ENCODE measurements at regions not wholly inside any gene's neighbourhood (a gene's known extent, or its start where the extent isn't known, plus 50 kb on each side); places are given as distances from the start of the nearest gene placed in this dataset.
"Not testable (repeated sequence)": the region's sequence is repeated elsewhere in the genome, so short reads cannot be mapped to it uniquely, and the experiment has no call there.

DNA sequence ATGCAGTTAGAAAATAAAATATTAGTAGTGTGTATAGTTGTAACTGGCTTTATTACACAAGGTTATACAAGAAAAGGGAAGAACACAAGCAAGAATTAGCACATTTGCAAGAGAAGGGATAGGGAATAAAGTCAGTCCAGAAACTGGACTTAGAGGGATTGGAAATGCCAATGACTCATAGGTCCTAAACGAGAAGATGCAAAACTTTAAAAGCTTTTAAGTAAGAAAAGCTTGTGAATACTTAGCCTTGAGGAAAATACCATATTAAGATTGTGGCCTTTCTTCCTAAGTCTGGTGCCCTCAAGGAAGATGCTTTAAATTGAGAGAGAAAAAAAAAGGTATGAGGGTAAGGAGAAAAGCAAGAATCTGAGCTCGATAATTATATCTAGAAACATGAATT lies 102.3 kb upstream of the MCHR2 start:
- no peak for DNase-seq (ENCODE audit: low read depth)

GRCh38 chr6:100093405-100093804 lies 99.4 kb upstream of the MCHR2 start:
- no peak for DNase-seq (ENCODE audit: low read depth)

DNA sequence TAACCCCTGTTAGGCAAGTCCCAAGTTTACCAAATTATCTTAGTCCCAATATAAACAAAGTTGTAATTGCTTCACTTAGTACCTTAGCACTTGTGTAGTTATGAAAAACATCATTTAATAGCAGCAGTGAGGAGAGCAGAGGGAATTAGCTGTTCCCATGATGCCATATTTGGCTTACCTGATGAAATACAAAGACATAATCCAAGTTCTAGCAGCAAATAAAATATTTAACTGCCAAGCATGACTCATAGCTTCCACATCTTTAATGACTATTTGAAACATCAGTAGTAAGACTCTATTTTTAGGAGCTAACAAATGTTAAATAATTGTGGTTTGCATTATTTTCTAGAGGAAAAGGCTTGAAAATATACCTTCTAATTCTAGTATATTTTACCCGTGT lies 94.0 kb upstream of the MCHR2 start:
- no peak for DNase-seq (ENCODE audit: low read depth)

GRCh38 chr6:100084991-100085364 lies 91.0 kb upstream of the MCHR2 start:
- no peak for DNase-seq (ENCODE audit: low read depth)

- no peak for DNase-seq (ENCODE audit: low read depth)
Measured at GRCh38 chr6:100084316-100084990, 90.4 kb upstream of the MCHR2 start.

GRCh38 chr6:100078509-100078908 lies 84.5 kb upstream of the MCHR2 start:
- DNase-seq (ENCODE audit: low read depth): no peak

DNA sequence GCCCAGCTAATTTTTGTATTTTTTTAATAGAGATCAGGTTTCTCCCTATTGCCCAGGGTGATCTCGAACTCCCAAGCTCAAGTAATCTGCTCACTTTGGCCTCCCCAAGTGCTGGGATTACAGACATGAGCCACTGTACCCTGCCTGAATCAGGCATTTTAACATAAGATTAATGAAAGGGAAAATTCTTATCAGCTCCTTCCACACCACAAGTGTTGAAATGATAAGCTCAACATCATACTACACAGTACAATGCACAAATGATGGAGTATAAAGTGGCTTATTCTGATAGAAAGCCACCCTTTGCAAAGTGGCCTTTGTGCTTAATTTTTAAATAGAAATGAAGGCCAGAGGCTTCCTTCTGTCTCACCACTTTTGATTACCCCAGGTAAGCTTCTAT lies 71.3 kb upstream of the MCHR2 start:
- no peak for DNase-seq (ENCODE audit: low read depth)

GRCh38 chr6:100062621-100063020 lies 68.6 kb upstream of the MCHR2 start:
- no peak for DNase-seq (ENCODE audit: low read depth)

GRCh38 chr6:100057941-100058340 lies 63.9 kb upstream of the MCHR2 start:
- no peak for DNase-seq (ENCODE audit: low read depth)

DNA sequence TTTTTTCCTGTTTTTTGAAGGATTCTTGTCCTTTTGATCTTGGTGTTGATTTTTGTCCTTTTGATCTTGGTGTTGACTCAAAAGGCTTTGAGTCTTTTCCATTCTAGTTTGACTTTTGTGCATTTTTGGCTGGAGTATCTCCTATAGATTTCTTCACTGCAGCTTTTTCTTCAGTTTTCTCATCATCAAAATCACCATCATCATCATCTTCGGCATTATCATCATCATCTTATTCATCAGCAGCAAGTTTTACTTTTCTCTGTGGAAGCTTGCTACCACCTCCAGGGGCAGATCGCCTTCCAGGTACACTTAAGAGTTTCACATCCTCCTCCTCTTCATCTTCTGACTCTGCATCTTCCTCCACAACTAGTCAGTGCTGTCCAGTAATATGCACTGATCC lies 56.5 kb upstream of the MCHR2 start:
- DNase-seq (ENCODE audit: low read depth): no peak

- DNase-seq (ENCODE audit: low read depth): not testable (repeated sequence)
Measured at GRCh38 chr6:100043961-100044360, 49.9 kb upstream of the MCHR2 start.

All from stimulated activated CD8-positive, alpha-beta memory T cell treated with anti-CD3 and anti-CD28 coated beads, Interleukin-15, amount 100 ng/mL, for 1 hour (primary cell).